ENCODE measurements at regions not wholly inside any gene's neighbourhood (a gene's known extent, or its start where the extent isn't known, plus 50 kb on each side); places are given as distances from the start of the nearest gene placed in this dataset.

- H3K4me3 ChIP-seq: no peak overlapping the region
- no peaks in the 10 kb centered on the region for H3K36me3 ChIP-seq
- no peak overlapping the region for H3K27ac ChIP-seq
- no peak for TF ChIP-seq EP300 (IDR thresholded peaks at IDR 0.05)
- TF ChIP-seq CTCF (IDR thresholded peaks at IDR 0.05): no peak
- TF ChIP-seq POLR2A (IDR thresholded peaks at IDR 0.05): no peak
- no peak for TF ChIP-seq POLR2AphosphoS5 (IDR thresholded peaks at IDR 0.05)
- H3K9me3 ChIP-seq: peaks cover 0 to 4% (median 0%) of the 10 kb centered on the region in 3 donors
- 84 to 86% methylated on average over 3 of the region's 3 CpGs for WGBS, 2 donors (ENCODE audit: low coverage in 1 of 2)
- no peak for ATAC-seq
- H3K4me1 ChIP-seq: no peaks in the 10 kb centered on the region
- no peaks in the 10 kb centered on the region for H3K27me3 ChIP-seq
Measured at GRCh38 chr10:106378251-106378650, 786.3 kb downstream of the SORCS1 start.

GRCh38 chr10:106370751-106371150 lies 793.8 kb downstream of the SORCS1 start:
- Histone ChIP-seq H3K9me3 (no peaks in the 10 kb centered on the region), H3K27ac (no peak overlapping the region), H3K4me1 (no peaks in the 10 kb centered on the region), H3K36me3 (no peaks in the 10 kb centered on the region), H3K27me3 (no peaks in the 10 kb centered on the region), H3K4me3 (no peak overlapping the region)
- TF ChIP-seq CTCF (IDR thresholded peaks at IDR 0.05) (no peak), EP300 (IDR thresholded peaks at IDR 0.05) (no peak), POLR2AphosphoS5 (IDR thresholded peaks at IDR 0.05) (no peak)
- ATAC-seq: no peak
- WGBS, 2 donors (ENCODE audit: low coverage in 1 of 2): 77 to 82% methylated on average over 6 of the region's 6 CpGs

- ATAC-seq: no peak
- TF ChIP-seq CTCF (IDR thresholded peaks at IDR 0.05) (no peak), POLR2AphosphoS5 (IDR thresholded peaks at IDR 0.05) (no peak), POLR2A (IDR thresholded peaks at IDR 0.05) (no peak), EP300 (IDR thresholded peaks at IDR 0.05) (no peak)
- 31 to 83% methylated on average over 1 to 2 of the region's 2 CpGs for WGBS, 2 donors (ENCODE audit: low coverage in 1 of 2)
- Histone ChIP-seq H3K4me3 (no peak overlapping the region), H3K27ac (no peak overlapping the region), H3K27me3 (no peaks in the 10 kb centered on the region), H3K9me3 (no peaks in the 10 kb centered on the region), H3K4me1 (no peaks in the 10 kb centered on the region), H3K36me3 (no peaks in the 10 kb centered on the region)
Measured at GRCh38 chr10:106360870-106361269, 803.6 kb downstream of the SORCS1 start.

GRCh38 chr10:106355450-106355849 lies 809.1 kb downstream of the SORCS1 start:
- Histone ChIP-seq H3K27ac (no peak overlapping the region), H3K36me3 (no peaks in the 10 kb centered on the region), H3K9me3 (no peaks in the 10 kb centered on the region), H3K4me1 (no peaks in the 10 kb centered on the region), H3K27me3 (no peaks in the 10 kb centered on the region), H3K4me3 (no peak overlapping the region)
- ATAC-seq: no peak
- 56 to 61% methylated on average over 2 of the region's 2 CpGs for WGBS, 2 donors (ENCODE audit: low coverage in 1 of 2)
- TF ChIP-seq POLR2A (IDR thresholded peaks at IDR 0.05): no peak
- no peak for TF ChIP-seq CTCF (IDR thresholded peaks at IDR 0.05)
- no peak for TF ChIP-seq POLR2AphosphoS5 (IDR thresholded peaks at IDR 0.05)
- no peak for TF ChIP-seq EP300 (IDR thresholded peaks at IDR 0.05)

- ATAC-seq: no peak
- Histone ChIP-seq H3K4me1 (no peaks in the 10 kb centered on the region), H3K4me3 (no peak overlapping the region), H3K27me3 (no peaks in the 10 kb centered on the region), H3K9me3 (no peaks in the 10 kb centered on the region), H3K27ac (no peak overlapping the region), H3K36me3 (no peaks in the 10 kb centered on the region)
- TF ChIP-seq CTCF (IDR thresholded peaks at IDR 0.05): no peak
- no peak for TF ChIP-seq POLR2AphosphoS5 (IDR thresholded peaks at IDR 0.05)
- TF ChIP-seq EP300 (IDR thresholded peaks at IDR 0.05): no peak
Measured at GRCh38 chr10:106348933-106349332, 815.6 kb downstream of the SORCS1 start.
